ENCODE measurements at regions not wholly inside any gene's neighbourhood (a gene's known extent, or its start where the extent isn't known, plus 50 kb on each side); places are given as distances from the start of the nearest gene placed in this dataset.
"Not testable (repeated sequence)": the region's sequence is repeated elsewhere in the genome, so short reads cannot be mapped to it uniquely, and the experiment has no call there.

DNA sequence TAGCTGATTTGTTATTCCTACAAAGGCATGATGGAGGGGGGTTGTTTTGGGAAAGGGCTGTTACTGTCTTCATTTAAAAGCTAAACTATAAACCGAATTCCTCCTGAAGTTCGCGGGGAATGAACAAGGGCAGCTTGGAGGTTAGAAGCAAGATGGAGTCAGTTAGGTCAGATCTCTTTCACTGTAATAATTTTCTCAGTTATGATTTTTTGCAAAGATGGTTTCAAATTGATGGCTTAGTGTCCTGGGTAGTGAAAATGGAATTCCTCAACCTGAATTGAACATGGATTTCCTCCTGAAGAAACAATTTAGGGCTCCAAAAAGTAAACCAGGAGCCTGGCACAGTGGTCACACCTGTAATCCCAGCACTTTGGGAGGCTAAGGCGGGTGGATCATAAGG lies 96.6 kb upstream of the SNRPN start:
- TF ChIP-seq CEBPB (IDR thresholded peaks at IDR 0.05; ENCODE audit: low read depth, low read length); SMC3 (IDR thresholded peaks at IDR 0.05; ENCODE audit: low read depth, low read length); POLR2A (IDR thresholded peaks at IDR 0.05; ENCODE audit: low read depth, low read length); FOS (IDR thresholded peaks at IDR 0.05; ENCODE audit: low read depth, low read length); BHLHE40 (IDR thresholded peaks at IDR 0.05; ENCODE audit: low read depth, low read length); MAFK (IDR thresholded peaks at IDR 0.05; ENCODE audit: low read depth, low read length); RFX5 (IDR thresholded peaks at IDR 0.05; ENCODE audit: low read depth, low read length); CHD1 (IDR thresholded peaks at IDR 0.05; ENCODE audit: low read depth, low read length); MXI1 (IDR thresholded peaks at IDR 0.05; ENCODE audit: borderline replicate concordance, low read depth, low read length); MAZ (IDR thresholded peaks at IDR 0.05; ENCODE audit: borderline replicate concordance, low read depth, low read length); RAD21 (IDR thresholded peaks at IDR 0.05; ENCODE audit: low read length): not testable (repeated sequence)
- TF ChIP-seq, protein P1, sequence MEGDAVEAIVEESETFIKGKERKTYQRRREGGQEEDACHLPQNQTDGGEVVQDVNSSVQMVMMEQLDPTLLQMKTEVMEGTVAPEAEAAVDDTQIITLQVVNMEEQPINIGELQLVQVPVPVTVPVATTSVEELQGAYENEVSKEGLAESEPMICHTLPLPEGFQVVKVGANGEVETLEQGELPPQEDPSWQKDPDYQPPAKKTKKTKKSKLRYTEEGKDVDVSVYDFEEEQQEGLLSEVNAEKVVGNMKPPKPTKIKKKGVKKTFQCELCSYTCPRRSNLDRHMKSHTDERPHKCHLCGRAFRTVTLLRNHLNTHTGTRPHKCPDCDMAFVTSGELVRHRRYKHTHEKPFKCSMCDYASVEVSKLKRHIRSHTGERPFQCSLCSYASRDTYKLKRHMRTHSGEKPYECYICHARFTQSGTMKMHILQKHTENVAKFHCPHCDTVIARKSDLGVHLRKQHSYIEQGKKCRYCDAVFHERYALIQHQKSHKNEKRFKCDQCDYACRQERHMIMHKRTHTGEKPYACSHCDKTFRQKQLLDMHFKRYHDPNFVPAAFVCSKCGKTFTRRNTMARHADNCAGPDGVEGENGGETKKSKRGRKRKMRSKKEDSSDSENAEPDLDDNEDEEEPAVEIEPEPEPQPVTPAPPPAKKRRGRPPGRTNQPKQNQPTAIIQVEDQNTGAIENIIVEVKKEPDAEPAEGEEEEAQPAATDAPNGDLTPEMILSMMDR (conservative IDR thresholded peaks at IDR 0.05; ENCODE audit: low read depth, low read length), result not testable (repeated sequence)
- TF ChIP-seq, protein P2, sequence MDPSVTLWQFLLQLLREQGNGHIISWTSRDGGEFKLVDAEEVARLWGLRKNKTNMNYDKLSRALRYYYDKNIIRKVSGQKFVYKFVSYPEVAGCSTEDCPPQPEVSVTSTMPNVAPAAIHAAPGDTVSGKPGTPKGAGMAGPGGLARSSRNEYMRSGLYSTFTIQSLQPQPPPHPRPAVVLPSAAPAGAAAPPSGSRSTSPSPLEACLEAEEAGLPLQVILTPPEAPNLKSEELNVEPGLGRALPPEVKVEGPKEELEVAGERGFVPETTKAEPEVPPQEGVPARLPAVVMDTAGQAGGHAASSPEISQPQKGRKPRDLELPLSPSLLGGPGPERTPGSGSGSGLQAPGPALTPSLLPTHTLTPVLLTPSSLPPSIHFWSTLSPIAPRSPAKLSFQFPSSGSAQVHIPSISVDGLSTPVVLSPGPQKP (IDR thresholded peaks at IDR 0.05; ENCODE audit: borderline replicate concordance, low read depth, low read length), result not testable (repeated sequence)
- TF ChIP-seq, protein P3, sequence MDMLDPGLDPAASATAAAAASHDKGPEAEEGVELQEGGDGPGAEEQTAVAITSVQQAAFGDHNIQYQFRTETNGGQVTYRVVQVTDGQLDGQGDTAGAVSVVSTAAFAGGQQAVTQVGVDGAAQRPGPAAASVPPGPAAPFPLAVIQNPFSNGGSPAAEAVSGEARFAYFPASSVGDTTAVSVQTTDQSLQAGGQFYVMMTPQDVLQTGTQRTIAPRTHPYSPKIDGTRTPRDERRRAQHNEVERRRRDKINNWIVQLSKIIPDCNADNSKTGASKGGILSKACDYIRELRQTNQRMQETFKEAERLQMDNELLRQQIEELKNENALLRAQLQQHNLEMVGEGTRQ (IDR thresholded peaks at IDR 0.05; ENCODE audit: low read depth, low read length), result not testable (repeated sequence)

All from IMR-90 (cell line).